ENCODE measurements at regions not wholly inside any gene's neighbourhood (a gene's known extent, or its start where the extent isn't known, plus 50 kb on each side); places are given as distances from the start of the nearest gene placed in this dataset.

DNA sequence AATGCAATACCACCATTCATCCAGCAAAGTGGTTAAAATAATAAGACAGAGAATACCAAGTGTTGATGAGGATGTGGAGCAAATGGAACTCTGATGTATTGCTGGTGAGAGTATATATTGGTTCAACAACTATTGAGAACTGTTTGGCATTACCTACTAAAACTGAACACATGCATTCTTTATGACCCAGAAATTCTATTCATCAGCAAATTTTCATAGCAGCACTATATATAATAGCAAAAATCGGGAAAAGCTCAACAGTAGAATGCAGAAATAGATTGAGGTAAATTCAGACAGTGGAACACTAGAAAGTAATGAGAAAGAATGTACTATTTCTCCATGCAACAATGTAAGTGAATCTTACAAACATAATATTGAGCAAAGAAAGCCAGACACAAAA lies 62.2 kb upstream of the FOXP4 start:
- TF ChIP-seq, protein P1, sequence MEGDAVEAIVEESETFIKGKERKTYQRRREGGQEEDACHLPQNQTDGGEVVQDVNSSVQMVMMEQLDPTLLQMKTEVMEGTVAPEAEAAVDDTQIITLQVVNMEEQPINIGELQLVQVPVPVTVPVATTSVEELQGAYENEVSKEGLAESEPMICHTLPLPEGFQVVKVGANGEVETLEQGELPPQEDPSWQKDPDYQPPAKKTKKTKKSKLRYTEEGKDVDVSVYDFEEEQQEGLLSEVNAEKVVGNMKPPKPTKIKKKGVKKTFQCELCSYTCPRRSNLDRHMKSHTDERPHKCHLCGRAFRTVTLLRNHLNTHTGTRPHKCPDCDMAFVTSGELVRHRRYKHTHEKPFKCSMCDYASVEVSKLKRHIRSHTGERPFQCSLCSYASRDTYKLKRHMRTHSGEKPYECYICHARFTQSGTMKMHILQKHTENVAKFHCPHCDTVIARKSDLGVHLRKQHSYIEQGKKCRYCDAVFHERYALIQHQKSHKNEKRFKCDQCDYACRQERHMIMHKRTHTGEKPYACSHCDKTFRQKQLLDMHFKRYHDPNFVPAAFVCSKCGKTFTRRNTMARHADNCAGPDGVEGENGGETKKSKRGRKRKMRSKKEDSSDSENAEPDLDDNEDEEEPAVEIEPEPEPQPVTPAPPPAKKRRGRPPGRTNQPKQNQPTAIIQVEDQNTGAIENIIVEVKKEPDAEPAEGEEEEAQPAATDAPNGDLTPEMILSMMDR (IDR thresholded peaks at IDR 0.05), result no peak
- no peak overlapping the region for H3K9ac ChIP-seq
- H3K27me3 ChIP-seq (ENCODE audit: control insufficient read depth, insufficient read depth, low read length), result peaks cover 4% of the 10 kb centered on the region
- no peak overlapping the region for H3K4me2 ChIP-seq (ENCODE audit: low read length)
- H3K36me3 ChIP-seq (ENCODE audit: control insufficient read depth, insufficient read depth, low read length), result no peaks in the 10 kb centered on the region
- no peaks in the 10 kb centered on the region for H3K4me1 ChIP-seq
- no peak overlapping the region for H2AFZ ChIP-seq
- no peaks in the 10 kb centered on the region for H3K9me3 ChIP-seq (ENCODE audit: control insufficient read depth, low read length)
- no peak overlapping the region for H3K4me3 ChIP-seq (ENCODE audit: low read depth, low read length)
- H3K27ac ChIP-seq, result no peak overlapping the region
- H3K79me2 ChIP-seq, result no peaks in the 10 kb centered on the region

DNA sequence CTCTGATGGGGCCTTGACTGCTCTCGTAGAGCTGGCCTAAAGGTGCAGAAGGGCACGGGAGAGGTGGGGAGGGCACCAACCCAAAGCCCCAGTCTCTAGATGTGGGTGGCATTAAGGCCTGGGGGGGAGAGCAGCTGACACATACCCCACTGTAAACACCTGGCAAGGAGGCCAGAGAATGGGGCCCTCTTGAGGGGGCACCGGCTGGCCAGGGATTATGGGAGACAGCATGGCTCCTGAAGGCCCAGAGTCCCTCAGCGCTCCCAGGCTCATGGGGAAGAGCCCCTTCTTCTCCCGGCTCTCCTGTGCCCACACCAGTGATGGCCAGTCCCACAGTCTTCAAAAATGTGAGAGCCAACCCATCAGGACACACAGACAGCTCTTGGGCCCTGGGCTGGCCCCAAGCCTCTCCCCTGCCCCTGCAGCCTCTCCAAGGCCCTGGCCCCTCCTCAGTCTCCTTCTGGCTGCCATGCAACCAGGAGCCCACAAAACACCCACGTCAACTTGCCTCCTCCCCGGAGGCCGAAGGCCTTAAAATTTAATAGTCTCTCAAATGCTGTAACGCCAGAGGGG lies 58.2 kb upstream of the FOXP4 start:
- Histone ChIP-seq H3K9ac (no peak overlapping the region), H3K27ac (no peak overlapping the region), H3K27me3 (ENCODE audit: control insufficient read depth, insufficient read depth, low read length) (peaks cover 4% of the 10 kb centered on the region), H3K4me1 (no peaks in the 10 kb centered on the region), H2AFZ (no peak overlapping the region), H3K9me3 (ENCODE audit: control insufficient read depth, low read length) (no peaks in the 10 kb centered on the region), H3K79me2 (no peaks in the 10 kb centered on the region), H3K4me3 (ENCODE audit: low read depth, low read length) (no peak overlapping the region), H3K4me2 (ENCODE audit: low read length) (no peak overlapping the region), H3K36me3 (ENCODE audit: control insufficient read depth, insufficient read depth, low read length) (no peaks in the 10 kb centered on the region)
- TF ChIP-seq, protein P1 (IDR thresholded peaks at IDR 0.05), result no peak

- Histone ChIP-seq H3K36me3 (ENCODE audit: control insufficient read depth, insufficient read depth, low read length) (no peaks in the 10 kb centered on the region), H3K27ac (no peak overlapping the region)
- TF ChIP-seq, protein P1 (IDR thresholded peaks at IDR 0.05), result no peak
These were observed 57.6 kb upstream of the FOXP4 start for GRCh38 chr6:41488433-41489119.

DNA sequence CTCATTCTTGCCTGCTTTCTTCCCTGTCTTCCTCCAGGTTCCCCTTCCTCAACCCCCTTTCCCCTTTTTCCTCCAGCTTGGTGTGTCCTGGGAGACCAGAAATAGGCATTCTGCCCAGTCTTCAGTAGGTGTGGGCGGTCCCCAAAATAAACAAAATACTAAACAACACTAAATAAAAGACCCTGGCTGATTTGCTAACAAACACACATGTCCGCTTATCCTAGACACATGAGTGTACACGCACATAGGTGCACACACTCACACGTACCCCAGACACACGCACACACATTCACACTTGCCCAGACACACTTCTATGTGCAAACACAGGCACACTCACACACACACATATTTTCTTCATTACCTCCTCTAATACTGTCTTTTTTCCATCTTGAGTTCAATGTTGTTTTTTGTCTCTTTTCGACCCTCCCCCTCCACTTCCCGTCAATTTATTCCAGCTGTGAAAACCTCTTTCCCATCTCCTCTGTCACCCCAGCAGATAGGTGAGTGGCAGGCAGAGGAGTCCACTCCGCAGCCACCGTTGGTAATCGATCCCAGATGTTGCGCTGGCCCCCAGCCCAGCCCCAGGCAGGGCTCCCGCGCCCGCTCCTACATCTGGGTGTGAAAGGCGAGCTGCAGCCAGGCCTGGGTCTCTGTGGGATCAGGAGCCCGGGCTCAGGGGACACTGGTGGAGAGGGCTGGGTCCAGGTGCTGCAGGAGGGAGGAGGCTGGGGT lies 56.9 kb upstream of the FOXP4 start:
- no peaks in the 10 kb centered on the region for H3K36me3 ChIP-seq (ENCODE audit: control insufficient read depth, insufficient read depth, low read length)
- no peak overlapping the region for H2AFZ ChIP-seq
- H3K9me3 ChIP-seq (ENCODE audit: control insufficient read depth, low read length), result no peaks in the 10 kb centered on the region

More at GRCh38 chr6:41488433-41489119, 57.6 kb upstream of the FOXP4 start:
- Histone ChIP-seq H3K27me3 (ENCODE audit: control insufficient read depth, insufficient read depth, low read length) (peaks cover 4% of the 10 kb centered on the region), H3K4me1 (no peaks in the 10 kb centered on the region), H3K4me3 (ENCODE audit: low read depth, low read length) (no peak overlapping the region), H3K79me2 (no peaks in the 10 kb centered on the region), H3K9me3 (ENCODE audit: control insufficient read depth, low read length) (no peaks in the 10 kb centered on the region), H3K4me2 (ENCODE audit: low read length) (no peak overlapping the region), H2AFZ (no peak overlapping the region), H3K9ac (no peak overlapping the region)

More for the DNA sequence above, 56.9 kb upstream of the FOXP4 start:
- Histone ChIP-seq H3K4me1 (no peaks in the 10 kb centered on the region), H3K4me3 (ENCODE audit: low read depth, low read length) (no peak overlapping the region), H3K27ac (no peak overlapping the region), H3K27me3 (ENCODE audit: control insufficient read depth, insufficient read depth, low read length) (no peaks in the 10 kb centered on the region), H3K79me2 (no peaks in the 10 kb centered on the region), H3K4me2 (ENCODE audit: low read length) (no peak overlapping the region), H3K9ac (no peak overlapping the region)
- TF ChIP-seq, protein P1 (IDR thresholded peaks at IDR 0.05), result no peak
